ENCODE measurements at regions not wholly inside any gene's neighbourhood (a gene's known extent, or its start where the extent isn't known, plus 50 kb on each side); places are given as distances from the start of the nearest gene placed in this dataset.

DNA sequence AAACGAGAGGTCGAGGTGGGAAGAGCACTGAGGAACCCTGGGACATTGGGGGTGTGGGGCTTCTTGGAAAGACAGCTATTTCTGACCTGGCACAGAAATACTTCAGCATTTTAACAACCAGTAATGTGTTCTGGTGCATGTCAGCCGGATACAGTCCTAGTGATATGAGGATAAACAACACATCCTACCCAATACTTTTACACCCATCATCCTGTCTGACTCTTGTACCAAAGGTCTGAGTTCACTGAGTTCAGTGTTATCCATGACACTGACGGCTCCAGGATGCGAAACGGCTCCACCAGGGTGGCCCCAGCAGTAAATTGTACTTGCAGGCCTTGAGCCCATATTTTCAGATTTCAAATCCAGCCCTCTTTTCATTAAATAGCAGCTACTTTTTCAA, 65.9 kb upstream of the SH3BP4 start:
- Histone ChIP-seq H2BK120ac (ENCODE audit: low read depth, low read length, poor library complexity, severe bottlenecking) (no peak overlapping the region), H2BK5ac (ENCODE audit: insufficient read length, low read length) (no peak overlapping the region), H4K5ac (ENCODE audit: insufficient read length, low read depth, low read length) (no peak overlapping the region), H2AFZ (ENCODE audit: low read length) (no peak overlapping the region), H3K27ac (ENCODE audit: insufficient read length, low read depth, low read length) (no peak overlapping the region), H3K18ac (ENCODE audit: insufficient read length, low read depth, low read length) (no peak overlapping the region), H2BK12ac (ENCODE audit: insufficient read length, low read depth, low read length) (no peak overlapping the region), H4K8ac (replicated peaks; ENCODE audit: insufficient read length, low read depth, low read length) (no peak overlapping the region), H3K14ac (ENCODE audit: insufficient read depth, low read length) (no peak overlapping the region; the same call in 1 of the 2 replicates), H3K79me1 (ENCODE audit: insufficient read depth, low read depth, low read length, poor library complexity, severe bottlenecking) (no peaks in the 10 kb centered on the region), H3K4ac (ENCODE audit: low read depth, low read length) (no peak overlapping the region), H3K23me2 (ENCODE audit: insufficient read length, low read depth, low read length, poor library complexity, severe bottlenecking) (no peaks in the 10 kb centered on the region), H2AK5ac (ENCODE audit: insufficient read length, low read length) (no peak overlapping the region), H3K4me1 (ENCODE audit: insufficient read depth, low read length) (peaks cover 8% of the 10 kb centered on the region; the same call in 1 of the 2 replicates), H4K91ac (ENCODE audit: insufficient read length, low read depth, low read length) (no peak overlapping the region), H3K27me3 (ENCODE audit: insufficient read depth, low read length) (no peaks in the 10 kb centered on the region), H3T11ph (ENCODE audit: low read length) (no peak overlapping the region), H3K9ac (ENCODE audit: extremely low read depth, insufficient read length, low read length) (no peak overlapping the region), H2BK15ac (ENCODE audit: low read depth, low read length) (no peak overlapping the region), H3K56ac (ENCODE audit: insufficient read length, low read depth, low read length) (no peak overlapping the region), H3K23ac (ENCODE audit: insufficient read length, low read depth, low read length) (no peak overlapping the region), H3K9me3 (ENCODE audit: control insufficient read depth, low read depth, low read length) (no peaks in the 10 kb centered on the region), H3K79me2 (ENCODE audit: insufficient read depth, low read length) (no peaks in the 10 kb centered on the region), H2BK20ac (ENCODE audit: low read depth, low read length, poor library complexity, severe bottlenecking) (no peak overlapping the region), H4K20me1 (ENCODE audit: control insufficient read depth, insufficient read depth, insufficient read length) (no peaks in the 10 kb centered on the region), H3K4me2 (ENCODE audit: insufficient read depth, insufficient read length, low read length) (no peak overlapping the region)
- no peak overlapping the region for H3K27ac Mint-ChIP-seq
- peaks cover 0 to 26% (median 18%) of the 10 kb centered on the region in 3 experiments; a peak in 5 of 7 replicates for H3K36me3 Mint-ChIP-seq (ENCODE audit: insufficient read depth in 1 of 3, low read depth in 3 of 3)
- DNase-seq, result no peak
- no peaks in the 10 kb centered on the region for H3K27me3 Mint-ChIP-seq (ENCODE audit: low read depth)
- WGBS (ENCODE audit: extremely low coverage, insufficient read length, low lambda C conversion rate), result no CpG with 5 or more reads among the region's 6 CpGs
- TF ChIP-seq, protein P1, sequence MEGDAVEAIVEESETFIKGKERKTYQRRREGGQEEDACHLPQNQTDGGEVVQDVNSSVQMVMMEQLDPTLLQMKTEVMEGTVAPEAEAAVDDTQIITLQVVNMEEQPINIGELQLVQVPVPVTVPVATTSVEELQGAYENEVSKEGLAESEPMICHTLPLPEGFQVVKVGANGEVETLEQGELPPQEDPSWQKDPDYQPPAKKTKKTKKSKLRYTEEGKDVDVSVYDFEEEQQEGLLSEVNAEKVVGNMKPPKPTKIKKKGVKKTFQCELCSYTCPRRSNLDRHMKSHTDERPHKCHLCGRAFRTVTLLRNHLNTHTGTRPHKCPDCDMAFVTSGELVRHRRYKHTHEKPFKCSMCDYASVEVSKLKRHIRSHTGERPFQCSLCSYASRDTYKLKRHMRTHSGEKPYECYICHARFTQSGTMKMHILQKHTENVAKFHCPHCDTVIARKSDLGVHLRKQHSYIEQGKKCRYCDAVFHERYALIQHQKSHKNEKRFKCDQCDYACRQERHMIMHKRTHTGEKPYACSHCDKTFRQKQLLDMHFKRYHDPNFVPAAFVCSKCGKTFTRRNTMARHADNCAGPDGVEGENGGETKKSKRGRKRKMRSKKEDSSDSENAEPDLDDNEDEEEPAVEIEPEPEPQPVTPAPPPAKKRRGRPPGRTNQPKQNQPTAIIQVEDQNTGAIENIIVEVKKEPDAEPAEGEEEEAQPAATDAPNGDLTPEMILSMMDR (conservative IDR thresholded peaks at IDR 0.05), result no peak
- H3K9me3 Mint-ChIP-seq, result peaks cover 2 to 3% of the 10 kb centered on the region in 2 experiments; a peak in 2 of 5 replicates
- H3K4me3 Mint-ChIP-seq, result no peak overlapping the region
- peaks cover 43 to 44% of the 10 kb centered on the region in 2 experiments for H3K4me1 Mint-ChIP-seq
